ENCODE measurements at regions not wholly inside any gene's neighbourhood (a gene's known extent, or its start where the extent isn't known, plus 50 kb on each side); places are given as distances from the start of the nearest gene placed in this dataset.

DNA sequence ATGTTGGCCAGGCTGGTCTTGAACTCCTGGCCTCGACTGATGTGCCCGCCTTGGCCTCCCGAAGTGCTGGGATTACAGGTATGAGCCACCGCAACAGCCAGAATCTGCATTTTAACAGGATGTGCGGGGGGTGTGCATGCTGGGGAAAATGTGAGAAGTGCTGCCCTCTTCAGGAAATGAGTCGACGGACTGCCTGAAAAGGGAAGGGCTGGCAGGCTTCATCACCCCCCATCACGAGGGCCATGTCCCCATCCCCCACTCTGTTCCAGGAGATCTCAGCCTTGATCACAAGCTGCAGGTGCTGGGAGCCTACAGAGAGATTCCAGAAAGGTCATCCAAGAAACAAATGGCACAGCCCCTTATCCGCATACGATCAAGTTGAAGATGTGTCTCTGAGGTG lies 195.3 kb upstream of the RPL38 start:
- no peak for DNase-seq (ENCODE audit: low spot score in 2 of 2)

DNA sequence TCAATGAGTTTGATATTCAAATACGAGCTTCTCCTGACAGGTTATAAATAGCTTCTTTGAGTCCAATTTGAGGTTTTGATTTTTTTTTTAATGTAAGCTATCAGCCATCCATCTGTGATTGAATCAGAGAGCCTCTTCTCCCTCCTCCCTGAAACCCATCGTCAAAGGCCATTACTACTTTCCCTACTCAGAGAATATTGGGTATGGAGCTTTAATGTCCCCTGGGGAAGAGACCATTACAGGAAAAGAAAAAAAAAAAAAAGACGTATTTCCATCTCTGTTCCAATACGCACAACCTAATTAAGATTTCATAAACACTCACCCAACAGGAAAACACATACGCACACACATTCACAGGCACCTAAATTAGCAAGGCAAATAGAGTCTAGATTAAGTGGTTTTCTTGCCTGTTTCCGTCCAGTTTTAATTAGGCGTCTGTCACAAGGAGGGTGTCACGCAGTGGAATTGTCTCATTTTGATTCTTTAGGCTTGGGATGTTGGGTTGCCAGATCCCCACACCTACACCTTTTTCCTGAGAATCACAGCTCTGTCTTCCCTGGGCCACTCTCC lies 194.3 kb upstream of the RPL38 start:
- TF ChIP-seq, protein P1, sequence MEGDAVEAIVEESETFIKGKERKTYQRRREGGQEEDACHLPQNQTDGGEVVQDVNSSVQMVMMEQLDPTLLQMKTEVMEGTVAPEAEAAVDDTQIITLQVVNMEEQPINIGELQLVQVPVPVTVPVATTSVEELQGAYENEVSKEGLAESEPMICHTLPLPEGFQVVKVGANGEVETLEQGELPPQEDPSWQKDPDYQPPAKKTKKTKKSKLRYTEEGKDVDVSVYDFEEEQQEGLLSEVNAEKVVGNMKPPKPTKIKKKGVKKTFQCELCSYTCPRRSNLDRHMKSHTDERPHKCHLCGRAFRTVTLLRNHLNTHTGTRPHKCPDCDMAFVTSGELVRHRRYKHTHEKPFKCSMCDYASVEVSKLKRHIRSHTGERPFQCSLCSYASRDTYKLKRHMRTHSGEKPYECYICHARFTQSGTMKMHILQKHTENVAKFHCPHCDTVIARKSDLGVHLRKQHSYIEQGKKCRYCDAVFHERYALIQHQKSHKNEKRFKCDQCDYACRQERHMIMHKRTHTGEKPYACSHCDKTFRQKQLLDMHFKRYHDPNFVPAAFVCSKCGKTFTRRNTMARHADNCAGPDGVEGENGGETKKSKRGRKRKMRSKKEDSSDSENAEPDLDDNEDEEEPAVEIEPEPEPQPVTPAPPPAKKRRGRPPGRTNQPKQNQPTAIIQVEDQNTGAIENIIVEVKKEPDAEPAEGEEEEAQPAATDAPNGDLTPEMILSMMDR (IDR thresholded peaks at IDR 0.05), result no peak
- no peak for TF ChIP-seq POLR2AphosphoS5 (IDR thresholded peaks at IDR 0.05)
- no peak for TF ChIP-seq POLR2A (IDR thresholded peaks at IDR 0.05)
- Histone ChIP-seq H3K9me3 (no peaks in the 10 kb centered on the region), H3K4me1 (no peaks in the 10 kb centered on the region), H3K27me3 (peaks cover 0 to 40% of the 10 kb centered on the region in 2 donors), H3K4me3 (no peak overlapping the region), H3K36me3 (no peaks in the 10 kb centered on the region), H3K27ac (no peak overlapping the region)
- intact Hi-C loops (cut with DNase I; ENCODE audit: low total_unique reads), result no loop called here
- DNase-seq (ENCODE audit: low spot score in 2 of 2), result no peak

More for the DNA sequence above, 195.3 kb upstream of the RPL38 start:
- Histone ChIP-seq H3K9me3 (no peaks in the 10 kb centered on the region), H3K36me3 (no peaks in the 10 kb centered on the region), H3K4me1 (no peaks in the 10 kb centered on the region), H3K4me3 (no peak overlapping the region), H3K27ac (no peak overlapping the region), H3K27me3 (peaks cover 0 to 46% of the 10 kb centered on the region in 2 donors)
- intact Hi-C loops (cut with DNase I; ENCODE audit: low total_unique reads), result no loop called here
- TF ChIP-seq POLR2A (IDR thresholded peaks at IDR 0.05), result no peak
- TF ChIP-seq, protein P1 (IDR thresholded peaks at IDR 0.05), result no peak
- no peak for TF ChIP-seq POLR2AphosphoS5 (IDR thresholded peaks at IDR 0.05)

DNA sequence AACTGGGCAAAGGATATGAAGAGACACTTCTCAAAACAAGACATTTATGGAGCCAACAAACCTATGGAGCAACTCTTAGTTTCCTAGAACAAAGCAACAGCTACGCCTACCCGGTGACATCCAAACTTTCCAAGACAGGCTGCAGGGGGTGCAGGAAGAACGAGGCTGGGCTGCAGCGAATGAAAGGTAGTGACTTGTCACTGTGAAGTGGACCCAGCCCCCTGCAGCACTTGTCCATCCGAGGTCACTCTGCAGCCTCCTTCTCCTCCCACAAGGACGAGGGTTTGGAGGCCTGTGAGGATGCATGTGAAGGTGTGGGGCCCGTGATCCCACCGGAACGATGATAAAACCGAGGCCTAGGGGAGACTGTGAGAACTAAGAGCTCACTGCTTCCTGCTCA lies 192.6 kb upstream of the RPL38 start:
- no peaks in the 10 kb centered on the region for H3K9me3 ChIP-seq
- H3K4me1 ChIP-seq, result no peaks in the 10 kb centered on the region
- TF ChIP-seq POLR2A (IDR thresholded peaks at IDR 0.05), result no peak
- no peak for TF ChIP-seq POLR2AphosphoS5 (IDR thresholded peaks at IDR 0.05)
- TF ChIP-seq, protein P1 (IDR thresholded peaks at IDR 0.05), result no peak
- no peak overlapping the region for H3K27ac ChIP-seq
- H3K4me3 ChIP-seq, result no peak overlapping the region
- peaks cover 0 to 24% of the 10 kb centered on the region in 2 donors for H3K27me3 ChIP-seq
- DNase-seq (ENCODE audit: low spot score in 2 of 2), result no peak
- H3K36me3 ChIP-seq, result no peaks in the 10 kb centered on the region
- intact Hi-C loops (cut with DNase I; ENCODE audit: low total_unique reads), result loop anchor here (1.0 kb wide), 1 partner anchor 30 kb away; no protein-coding TSS in a partner anchor

DNA sequence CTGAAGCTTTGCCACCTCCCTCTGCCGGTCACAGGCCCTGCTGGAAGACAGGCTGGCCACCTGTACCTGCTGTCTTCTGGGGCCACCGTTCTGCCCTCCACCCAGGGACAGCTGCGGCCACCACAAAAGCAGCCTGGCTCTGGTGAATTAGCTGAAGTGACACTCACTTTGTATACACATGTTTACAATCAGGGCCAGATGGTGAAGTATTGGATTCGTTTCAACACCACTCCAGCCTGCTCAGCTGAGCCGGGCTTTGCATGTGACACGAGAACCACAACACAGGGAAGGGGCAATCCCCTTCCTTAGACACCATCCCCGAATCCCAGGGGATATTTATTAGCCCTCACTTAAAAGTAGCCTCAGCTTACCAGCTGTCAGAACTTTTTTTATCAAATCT lies 191.5 kb upstream of the RPL38 start:
- DNase-seq (ENCODE audit: low spot score in 2 of 2), result no peak
- Histone ChIP-seq H3K4me3 (no peak overlapping the region), H3K36me3 (no peaks in the 10 kb centered on the region), H3K27ac (no peak overlapping the region), H3K4me1 (no peaks in the 10 kb centered on the region), H3K9me3 (no peaks in the 10 kb centered on the region), H3K27me3 (peaks cover 0 to 16% of the 10 kb centered on the region in 2 donors)
- intact Hi-C loops (cut with DNase I; ENCODE audit: low total_unique reads), result loop anchor here (1.0 kb wide), 1 partner anchor 31 kb away; no protein-coding TSS in a partner anchor
- no peak for TF ChIP-seq POLR2A (IDR thresholded peaks at IDR 0.05)
- TF ChIP-seq, protein P1 (IDR thresholded peaks at IDR 0.05), result no peak
- no peak for TF ChIP-seq POLR2AphosphoS5 (IDR thresholded peaks at IDR 0.05)

DNA sequence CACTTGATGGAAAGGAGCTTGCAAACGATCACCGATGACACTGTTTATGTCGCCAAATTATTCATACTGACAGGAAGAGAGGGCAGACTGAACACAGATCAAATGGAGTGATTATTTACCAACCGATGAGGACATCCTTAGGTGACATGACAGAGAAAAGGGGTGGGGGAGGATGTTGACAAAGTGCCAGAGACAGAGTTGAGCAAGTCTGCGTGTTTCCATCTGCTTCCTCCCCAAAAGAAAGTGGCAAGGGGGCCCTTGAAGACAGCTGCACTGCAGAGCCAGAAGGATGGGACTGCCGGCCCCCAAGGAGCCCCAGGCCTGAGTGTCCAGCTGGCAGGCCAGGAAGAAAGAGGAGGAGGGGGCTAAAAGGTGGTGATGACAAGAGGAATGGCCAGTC lies 191.0 kb upstream of the RPL38 start:
- Histone ChIP-seq H3K27me3 (peaks cover 0 to 16% of the 10 kb centered on the region in 2 donors), H3K27ac (no peak overlapping the region), H3K9me3 (no peaks in the 10 kb centered on the region), H3K4me3 (no peak overlapping the region), H3K36me3 (no peaks in the 10 kb centered on the region), H3K4me1 (no peaks in the 10 kb centered on the region)
- DNase-seq (ENCODE audit: low spot score in 2 of 2), result no peak
- no peak for TF ChIP-seq POLR2A (IDR thresholded peaks at IDR 0.05)
- TF ChIP-seq, protein P1 (IDR thresholded peaks at IDR 0.05), result no peak
- no peak for TF ChIP-seq POLR2AphosphoS5 (IDR thresholded peaks at IDR 0.05)
- intact Hi-C loops (cut with DNase I; ENCODE audit: low total_unique reads), result no loop called here

Data from breast epithelium (tissue), 4 donors.